ENCODE measurements at regions not wholly inside any gene's neighbourhood (a gene's known extent, or its start where the extent isn't known, plus 50 kb on each side); places are given as distances from the start of the nearest gene placed in this dataset.
A peak's percentile ranks its signal among the peaks of the same experiment; 100 is the strongest.

DNA sequence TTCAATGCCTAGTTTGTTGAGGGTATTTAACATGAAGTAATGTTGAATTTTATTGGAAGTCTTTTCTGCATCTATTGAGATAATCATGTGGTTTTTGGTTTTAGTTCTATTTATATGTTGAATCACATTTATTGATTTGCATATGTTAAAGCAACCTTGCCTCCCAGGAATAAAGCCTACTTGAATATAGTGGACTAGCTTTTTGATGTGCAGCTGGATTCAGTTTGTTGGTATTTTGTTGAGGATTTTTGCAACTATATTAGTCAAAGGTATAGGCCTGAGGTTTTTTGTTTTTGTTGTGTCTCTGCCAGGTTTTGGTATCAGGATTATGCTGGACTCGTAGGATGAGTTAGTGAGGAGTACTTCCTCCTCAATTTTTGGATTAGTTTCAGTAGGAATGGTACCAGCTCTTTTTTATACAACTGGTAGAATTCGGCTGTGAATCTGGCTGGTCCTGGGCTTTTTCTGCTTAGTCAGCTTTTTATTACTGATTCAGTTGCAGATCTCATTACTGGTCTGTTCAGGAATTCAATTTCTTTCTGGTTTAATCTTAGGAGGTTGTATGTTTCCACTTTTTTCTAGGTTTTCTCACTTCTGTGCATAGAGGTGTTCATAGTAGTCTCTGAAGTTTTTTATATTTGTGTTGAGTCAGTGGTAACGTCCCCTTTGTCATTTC is 209.8 kb upstream of the RBMS3 start:
- no peak for DNase-seq

DNA sequence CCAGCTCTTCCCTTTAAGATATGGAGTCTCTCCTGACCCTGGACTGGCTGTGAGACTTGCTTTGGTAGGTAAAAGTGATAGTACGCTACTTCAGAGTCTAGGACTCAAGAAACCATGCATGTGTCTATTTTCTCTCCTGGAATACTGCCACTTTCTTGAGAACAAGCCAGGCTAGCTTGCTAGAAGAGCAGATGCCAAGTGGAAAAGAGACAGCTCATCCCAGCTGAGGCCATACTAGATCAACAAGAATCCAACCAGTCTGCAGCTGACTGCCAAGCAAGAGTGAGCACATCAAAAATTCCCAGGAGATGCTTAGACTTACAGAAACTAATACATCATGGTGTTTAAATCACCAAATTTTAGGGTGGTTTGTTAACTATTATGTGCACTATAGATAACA is 208.3 kb upstream of the RBMS3 start:
- peak; percentile 72 for DNase-seq

DNA sequence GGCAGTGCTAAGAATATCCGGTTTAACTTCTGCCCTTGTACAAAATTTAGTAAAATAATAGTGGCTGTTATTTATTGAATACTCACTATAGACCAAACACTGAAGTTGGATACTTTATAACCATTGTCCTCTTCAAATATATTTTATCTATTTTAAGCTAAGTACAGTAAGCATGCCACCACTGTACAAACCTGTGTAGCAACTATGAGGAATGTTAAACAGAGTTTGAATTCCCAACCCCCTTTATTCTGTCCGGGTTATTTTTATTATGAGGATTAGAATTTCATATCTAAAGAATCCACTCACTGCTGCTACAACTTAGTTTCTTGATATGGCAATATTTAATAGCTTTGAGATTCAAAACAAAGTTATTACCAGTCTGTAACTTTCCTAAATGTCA is 203.5 kb upstream of the RBMS3 start:
- DNase-seq, result no peak

- no peak for DNase-seq
Measured at GRCh38 chr3:29079358-29079757, 201.5 kb upstream of the RBMS3 start.

GRCh38 chr3:29080967-29081366 is 199.9 kb upstream of the RBMS3 start:
- DNase-seq, result no peak

DNA sequence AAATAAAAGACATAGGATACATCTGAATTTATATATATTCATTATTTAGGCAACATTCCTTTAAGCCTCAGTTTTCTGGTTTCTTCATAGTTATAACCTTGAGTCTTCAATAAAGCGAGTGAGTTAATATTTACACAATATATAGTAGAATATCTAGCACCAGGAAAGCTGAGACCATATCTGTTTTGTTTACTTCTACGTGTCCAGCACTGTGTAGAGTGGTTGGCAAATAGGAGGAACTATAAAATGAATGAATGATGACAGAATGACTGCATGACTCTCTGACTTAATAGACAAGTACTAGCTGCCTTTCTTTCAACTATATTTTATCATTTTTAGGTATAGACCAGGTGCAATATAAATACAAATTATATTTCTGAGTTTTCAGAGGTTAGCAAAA is 197.8 kb upstream of the RBMS3 start:
- no peak for DNase-seq

DNA sequence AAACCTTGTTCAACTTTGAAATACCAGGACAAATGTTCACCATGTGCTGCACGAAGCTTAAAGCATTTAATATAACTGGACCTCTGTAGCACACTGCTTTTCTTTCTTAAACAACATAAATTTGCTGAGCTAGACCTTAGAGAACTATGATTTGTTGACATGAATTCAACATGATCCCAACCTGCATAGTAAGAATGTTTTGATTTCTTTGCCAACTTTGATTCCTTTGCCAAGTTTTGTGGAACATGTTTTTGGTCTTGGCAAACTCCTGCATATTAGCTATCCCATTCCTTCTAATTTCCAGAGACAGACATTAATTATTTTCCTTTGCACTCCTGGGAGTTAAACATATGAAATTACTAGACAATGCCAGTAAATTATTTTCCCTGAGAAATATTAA is 197.2 kb upstream of the RBMS3 start:
- DNase-seq, result no peak

DNA sequence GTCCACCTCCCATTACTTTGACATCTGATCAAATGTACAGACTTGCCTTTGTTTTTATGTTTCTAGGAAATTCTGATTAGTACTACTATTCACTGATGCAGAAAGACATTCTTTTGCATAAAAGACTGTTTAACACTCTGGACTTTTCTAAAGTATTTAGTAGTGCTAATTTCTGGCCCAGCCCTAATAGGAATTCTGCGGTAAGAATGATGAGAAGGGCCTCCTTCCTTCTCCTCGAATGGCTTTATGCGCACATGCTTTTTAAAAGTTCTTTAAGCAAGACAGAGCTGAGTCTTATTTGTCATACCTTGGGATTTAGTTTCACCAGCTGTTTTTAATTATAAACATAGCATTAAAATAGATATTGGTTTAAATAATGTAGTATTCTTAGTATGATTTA is 192.3 kb upstream of the RBMS3 start:
- DNase-seq, result no peak

DNA sequence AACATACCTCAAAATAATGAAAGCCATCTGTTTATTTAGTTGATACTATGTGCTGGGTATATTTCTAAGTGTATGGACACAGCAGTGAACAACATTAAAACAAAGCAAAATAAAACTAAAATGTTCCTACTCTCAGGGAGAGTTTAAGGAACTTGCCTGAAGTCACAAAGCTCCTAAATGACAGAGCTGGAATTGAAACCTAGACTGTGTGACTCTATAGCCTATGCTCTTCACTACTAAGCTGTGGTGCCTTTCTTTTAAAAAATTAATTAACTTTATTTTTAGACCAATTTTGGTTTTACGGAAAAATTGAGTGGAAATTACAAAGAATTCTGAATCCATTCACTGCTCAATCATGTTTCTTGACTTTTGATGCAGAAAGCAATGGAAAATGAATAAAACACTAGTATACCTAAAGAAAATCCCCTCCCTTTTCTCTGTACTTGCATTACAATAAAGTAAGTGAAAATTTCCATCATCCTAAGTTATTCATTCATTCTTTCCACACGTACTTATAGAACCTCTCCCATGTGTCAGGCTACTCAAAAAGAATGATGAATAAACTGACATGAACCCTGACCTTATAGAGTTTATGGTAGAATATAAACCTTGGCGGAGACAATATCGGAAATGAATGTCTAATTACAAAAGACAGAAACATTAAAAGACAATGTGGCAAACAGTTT is 189.8 kb upstream of the RBMS3 start:
- DNase-seq, result no peak

DNA sequence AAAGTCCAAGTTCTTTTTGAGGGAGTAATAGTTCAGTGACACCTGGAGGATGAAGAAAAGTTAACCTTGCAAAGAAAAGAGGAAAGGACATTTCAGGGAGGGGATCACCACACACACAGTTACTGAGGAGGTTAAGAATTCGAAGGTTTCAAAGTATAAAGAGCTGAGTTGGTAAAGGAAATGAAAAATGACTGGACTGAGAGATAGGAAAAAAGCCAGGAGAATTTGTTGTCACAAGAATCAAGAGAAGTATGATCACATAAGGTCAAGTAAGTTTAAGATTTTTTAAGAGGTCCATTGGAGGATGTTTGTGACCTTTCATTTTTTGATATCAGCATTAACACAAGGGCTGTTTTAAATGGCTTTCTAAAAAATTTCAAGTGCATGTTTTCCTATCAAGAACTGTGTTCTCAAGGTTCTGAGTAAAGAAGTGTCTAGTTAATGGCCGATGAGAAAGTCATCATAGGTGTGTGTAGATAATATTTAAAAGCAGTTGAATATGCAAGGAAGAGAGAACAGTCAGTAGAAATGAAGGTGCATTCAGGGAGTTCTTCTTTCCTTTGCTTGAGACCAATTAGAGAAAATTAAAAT is 189.2 kb upstream of the RBMS3 start:
- no peak for DNase-seq

- no peak for DNase-seq
Measured at GRCh38 chr3:29092348-29092747, 188.5 kb upstream of the RBMS3 start.

DNA sequence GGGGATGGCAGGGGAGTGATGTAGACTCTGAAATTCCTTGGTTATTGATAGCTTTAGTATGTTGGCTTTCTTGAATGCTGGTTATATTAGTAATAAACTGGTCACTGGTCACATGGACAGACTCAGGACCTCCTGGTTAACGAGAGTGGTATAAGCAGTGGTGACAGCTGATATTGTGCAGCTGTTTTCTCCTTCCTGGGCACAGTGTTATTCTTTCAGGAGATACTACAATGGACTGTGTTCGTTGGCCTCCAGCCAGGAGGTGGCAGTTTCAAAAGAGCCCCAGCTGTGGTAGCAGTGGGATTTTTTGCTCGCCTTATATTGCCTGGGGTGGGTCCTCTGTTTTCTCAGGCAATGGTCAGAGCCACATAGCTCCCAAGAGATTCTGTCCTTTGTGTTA is 181.6 kb upstream of the RBMS3 start:
- peak; percentile 24 for DNase-seq

- no peak for DNase-seq
Measured at GRCh38 chr3:29099775-29100174, 181.1 kb upstream of the RBMS3 start.

GRCh38 chr3:29100292-29100691 is 180.6 kb upstream of the RBMS3 start:
- DNase-seq, result no peak

DNA sequence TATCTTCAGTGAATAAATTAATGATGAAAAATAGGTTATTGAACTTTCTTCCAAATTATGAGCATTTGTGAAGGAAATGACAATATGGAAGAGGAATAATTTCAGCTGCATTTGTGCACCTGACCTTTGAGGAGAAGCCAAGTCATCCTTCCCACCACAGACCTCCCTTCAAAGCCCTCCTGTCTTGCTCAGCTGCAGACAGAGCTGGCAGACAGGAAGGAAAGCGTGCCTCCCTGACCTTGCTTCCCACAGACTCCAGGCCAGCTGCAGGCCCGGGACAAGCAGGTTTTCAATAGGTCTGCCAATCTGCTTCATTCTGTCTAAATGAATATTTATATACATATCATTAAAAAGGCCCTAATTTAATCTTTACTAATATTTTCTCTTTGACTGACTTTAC is 152.9 kb upstream of the RBMS3 start:
- DNase-seq, result no peak

GRCh38 chr3:29137601-29138000 is 143.3 kb upstream of the RBMS3 start:
- DNase-seq, result no peak

DNA sequence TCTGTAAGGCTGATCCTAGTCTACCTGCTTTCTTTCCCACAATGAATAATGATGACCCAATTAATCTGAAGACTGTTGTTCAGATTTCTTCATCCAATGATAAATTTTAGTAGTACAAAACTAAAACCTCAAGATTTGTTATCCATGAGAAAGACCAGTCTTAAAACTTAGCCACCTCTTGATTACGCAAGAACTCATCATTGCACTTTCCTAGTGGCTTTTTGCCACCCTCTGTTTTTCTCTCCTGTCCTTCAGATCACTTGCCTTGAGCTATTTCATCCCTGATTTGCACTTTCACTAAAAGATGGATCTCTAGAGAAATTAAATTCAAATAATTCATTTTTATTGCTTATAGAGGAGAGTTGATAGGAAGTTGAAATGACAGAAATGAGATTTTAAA is 142.7 kb upstream of the RBMS3 start:
- no peak for DNase-seq

- DNase-seq, result no peak
Measured at GRCh38 chr3:29140666-29141065, 140.2 kb upstream of the RBMS3 start.

DNA sequence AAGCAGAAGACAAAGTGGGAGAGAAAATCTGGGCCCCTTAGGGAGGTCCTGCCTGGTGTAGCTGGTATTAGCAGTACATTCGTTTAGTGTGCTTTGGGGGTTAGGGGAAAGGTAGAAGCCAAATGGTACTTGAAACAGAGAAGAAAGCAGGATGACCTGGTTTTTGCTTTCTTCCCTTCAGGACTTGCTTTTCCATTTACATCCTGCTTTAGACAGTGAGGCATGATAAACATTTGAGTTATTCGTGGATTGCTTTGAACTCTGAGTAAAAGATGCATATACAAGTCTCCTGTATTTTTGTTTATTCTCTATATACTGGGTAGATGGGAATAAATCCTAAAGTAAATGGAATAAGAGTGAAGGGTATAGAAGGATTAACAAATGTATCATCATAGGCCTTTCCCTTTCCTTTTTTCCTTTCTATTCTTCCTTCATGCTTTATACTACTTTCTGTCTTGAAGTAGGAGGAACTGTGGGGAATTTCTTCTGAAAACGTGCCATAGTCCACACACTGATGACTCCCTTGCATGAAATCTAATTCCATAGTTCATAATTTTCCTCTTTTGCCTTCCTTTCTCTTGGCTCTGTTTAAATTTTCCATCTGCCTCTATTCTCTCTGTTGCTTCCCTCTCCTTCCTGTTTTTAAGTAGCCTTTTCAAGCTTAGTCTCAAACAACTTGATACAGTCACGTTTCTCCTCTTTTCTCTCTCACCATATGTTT is 139.5 kb upstream of the RBMS3 start:
- DNase-seq, result no peak

GRCh38 chr3:29141918-29142275 is 139.0 kb upstream of the RBMS3 start:
- DNase-seq, result no peak

GRCh38 chr3:29143151-29143550 is 137.7 kb upstream of the RBMS3 start:
- no peak for DNase-seq

GRCh38 chr3:29144361-29144760 is 136.5 kb upstream of the RBMS3 start:
- no peak for DNase-seq

DNA sequence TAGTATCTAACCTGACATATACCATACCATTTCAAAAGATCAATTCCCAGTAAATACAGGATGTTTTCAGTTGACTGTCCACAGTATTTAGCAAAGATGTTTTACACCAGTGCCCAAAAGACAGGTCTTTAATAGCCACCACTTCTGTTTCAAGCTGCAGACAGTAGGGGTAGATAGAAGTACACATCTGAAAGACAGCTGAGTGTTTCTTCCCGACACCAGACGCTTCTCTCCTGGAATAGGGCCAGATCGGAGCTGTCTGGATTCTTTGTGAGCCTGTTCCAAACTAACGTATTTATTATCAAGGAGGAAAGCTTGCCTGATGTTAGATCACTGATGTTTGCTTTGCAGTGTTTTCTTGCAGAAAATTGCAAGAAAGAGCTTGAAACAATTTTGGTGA is 136.1 kb upstream of the RBMS3 start:
- peak; percentile 75 for DNase-seq

GRCh38 chr3:29145360-29145759 is 135.5 kb upstream of the RBMS3 start:
- DNase-seq, result no peak

Data from NCI-H2171 treated with DMSO at 0.1 percent for 48 hours (cell line).